HCT116 (cell line): ENCODE measurements at regions not wholly inside any gene's neighbourhood (a gene's known extent, or its start where the extent isn't known, plus 50 kb on each side); places are given as distances from the start of the nearest gene placed in this dataset.
"Not testable (repeated sequence)": the region's sequence is repeated elsewhere in the genome, so short reads cannot be mapped to it uniquely, and the experiment has no call there.

Source experiments
- ATAC-seq: fragments of 200-7000 bp; cut with Tn5 transposase; 2 replicates; pipeline ENCODE4 v1.9.1; 2020; ENCODE audit warnings: mild to moderate bottlenecking, moderate library complexity
- BruUV-seq: library from RNA; stranded (reverse); fragments of 400-500 nt; replicated peaks from 2 replicates; lab custom pipeline; 2021; lab: Mats Ljungman, UMichigan
- CTCF ChIA-PET: fragments of 300-600 bp; sonication (Branson Sonifier 250); formaldehyde crosslinking; loops from one replicate; lab custom pipeline; 2021; ENCODE audit warnings: antibody characterized with exemption; lab: Charles Lee
- POLR2A ChIA-PET: fragments of 300-600, 350-600 bp; sonication (Branson Sonifier 250); formaldehyde crosslinking; loops from one replicate; lab custom pipeline; 2021; ENCODE audit warnings: antibody characterized with exemption; lab: Charles Lee
- RAD21 ChIA-PET, 2 experiments: fragments of 300-600 bp; sonication (Branson Sonifier 250); formaldehyde crosslinking; loops; one replicate each; lab custom pipeline; 2023; ENCODE audit warnings: low total read pairs in 2 of 2; ENCODE audit not compliant: uncharacterized antibody in 2 of 2, unreplicated experiment in 2 of 2, low non-redundant PET in 1 of 2; lab: Charles Lee
- DNase-seq: peaks from one replicate; pipeline ENCODE4 v3.0.0-alpha.2; 2010; ENCODE audit warnings: low read depth, low spot score
- H2AFZ ChIP-seq: fragments of 200-600 bp; shearing (Covaris generic), sonication (generic); 2 replicates; pipeline ENCODE4 v1.6.1; 2017; ENCODE audit warnings: low read depth, mixed run types, mixed read lengths, antibody characterized with exemption, low read length; ENCODE audit not compliant: poor library complexity, severe bottlenecking
- H3K27ac ChIP-seq: 2 replicates; pipeline ENCODE4 v1.5.1; 2012; ENCODE audit warnings: low read depth, low read length
- H3K27me3 ChIP-seq: fragments of 200-600 bp; sonication (generic); 2 replicates; pipeline ENCODE4 v1.6.1; 2016; ENCODE audit warnings: mixed run types, low read length, mixed read lengths; ENCODE audit not compliant: insufficient read depth
- H3K36me3 ChIP-seq, 2 experiments: fragments of 200-500 bp in 1 of 2; fragments of 200-600 bp in 1 of 2; sonication (Bioruptor generic) in 1 of 2; sonication (generic) in 1 of 2; 2 replicates each; pipeline versions ENCODE4 v1.5.1 to v1.6.1; 2014 to 2016; ENCODE audit warnings: low read length in 2 of 2, inconsistent platforms in 1 of 2, mixed read lengths in 1 of 2, mixed run types in 1 of 2; ENCODE audit not compliant: insufficient read depth in 2 of 2, control insufficient read depth in 1 of 2
- H3K4me1 ChIP-seq, 2 experiments: fragments of 200-600 bp in 1 of 2; sonication (generic) in 1 of 2; 2 replicates each; pipeline versions ENCODE4 v1.5.1 to v1.6.1; 2012 to 2017; ENCODE audit warnings: low read length in 2 of 2, inconsistent platforms in 1 of 2, mild to moderate bottlenecking in 1 of 2, mixed read lengths in 1 of 2, mixed run types in 1 of 2, moderate library complexity in 1 of 2; ENCODE audit not compliant: insufficient read depth in 2 of 2, control insufficient read depth in 1 of 2
- H3K4me2 ChIP-seq: fragments of 200-600 bp; sonication (generic); 2 replicates; pipeline ENCODE4 v1.6.1; 2017; ENCODE audit warnings: mixed run types, low read length, mixed read lengths
- H3K4me3 ChIP-seq, 2 experiments: fragments of 200-600 bp in 1 of 2; sonication (generic) in 1 of 2; replicated peaks in 1 of 2; 2 replicates each; pipeline ENCODE4 v1.5.1; 2011 to 2016; ENCODE audit warnings: low read length in 2 of 2, control low read depth in 1 of 2, low read depth in 1 of 2, mild to moderate bottlenecking in 1 of 2, mixed read lengths in 1 of 2, mixed run types in 1 of 2
- H3K79me2 ChIP-seq: fragments of 200-600 bp; sonication (generic); 2 replicates; pipeline ENCODE4 v1.6.1; 2017; ENCODE audit warnings: mild to moderate bottlenecking, mixed run types, low read length, moderate library complexity, mixed read lengths; ENCODE audit not compliant: insufficient read depth
- H3K9ac ChIP-seq: fragments of 200-600 bp; sonication (generic); 2 replicates; pipeline ENCODE4 v1.6.1; 2016; ENCODE audit warnings: low read length, mixed read lengths
- H3K9me2 ChIP-seq: fragments of 200-600 bp; sonication (generic), shearing (Covaris generic); 2 replicates; pipeline ENCODE4 v1.6.1; 2017; ENCODE audit warnings: mixed run types, mild to moderate bottlenecking, moderate library complexity; ENCODE audit not compliant: insufficient read depth
- H3K9me3 ChIP-seq, 2 experiments: fragments of 200-500 bp in 1 of 2; fragments of 200-600 bp in 1 of 2; sonication (Bioruptor generic) in 1 of 2; sonication (generic) in 1 of 2; 2 replicates each; pipeline ENCODE4 v1.6.1; 2014 to 2017; ENCODE audit warnings: low read length in 2 of 2, mixed read lengths in 2 of 2, inconsistent platforms in 1 of 2, low read depth in 1 of 2, mild to moderate bottlenecking in 1 of 2, mixed run types in 1 of 2, moderate library complexity in 1 of 2; ENCODE audit not compliant: control insufficient read depth in 1 of 2, insufficient read depth in 1 of 2
- H4K20me1 ChIP-seq: fragments of 200-600 bp; sonication (generic), shearing (Covaris generic); 2 replicates; pipeline ENCODE4 v1.6.1; 2017; ENCODE audit warnings: mixed run types, mild to moderate bottlenecking, moderate library complexity; ENCODE audit not compliant: insufficient read depth
- CBX3 ChIP-seq: IDR thresholded peaks from 2 replicates; pipeline ENCODE4 v1.6.1; 2012; ENCODE audit warnings: low read depth
- CEBPB ChIP-seq: IDR thresholded peaks from 2 replicates; pipeline ENCODE4 v1.6.1; 2012; ENCODE audit warnings: low read depth
- ELF1 ChIP-seq: IDR thresholded peaks from 2 replicates; pipeline ENCODE4 v1.6.1; 2012; ENCODE audit warnings: low read depth, borderline replicate concordance
- EZH2phosphoT487 ChIP-seq: fragments of 200-600 bp; IDR thresholded peaks from 2 replicates; pipeline ENCODE4 v1.6.1; 2018; ENCODE audit warnings: antibody characterized with exemption, borderline replicate concordance
- JUND ChIP-seq: IDR thresholded peaks from 2 replicates; pipeline ENCODE4 v1.6.1; 2012
- POLR2A ChIP-seq: IDR thresholded peaks from 2 replicates; pipeline ENCODE4 v1.7.0; 2011; ENCODE audit warnings: borderline replicate concordance; ENCODE audit not compliant: insufficient read depth, insufficient read length; ENCODE audit errors: extremely low read depth
- POLR2AphosphoS5 ChIP-seq: IDR thresholded peaks from 2 replicates; pipeline ENCODE4 v1.6.1; 2011; ENCODE audit warnings: mild to moderate bottlenecking, low read depth, low read length, moderate library complexity
- RAD21 ChIP-seq: IDR thresholded peaks from 2 replicates; pipeline ENCODE4 v1.6.1; 2012; ENCODE audit warnings: low read depth, mild to moderate bottlenecking
- SIN3A ChIP-seq: IDR thresholded peaks from 2 replicates; pipeline ENCODE4 v1.6.1; 2012; ENCODE audit warnings: low read depth
- SP1 ChIP-seq: IDR thresholded peaks from 2 replicates; pipeline ENCODE4 v1.6.1; 2012; ENCODE audit warnings: low read depth
- TCF7L2 ChIP-seq: IDR thresholded peaks from 2 replicates; pipeline ENCODE4 v1.7.0; 2011; ENCODE audit warnings: borderline replicate concordance, inconsistent platforms; ENCODE audit not compliant: insufficient read depth, insufficient read length; ENCODE audit errors: extremely low read depth
- YY1 ChIP-seq: IDR thresholded peaks from 2 replicates; pipeline ENCODE4 v1.6.1; 2011; ENCODE audit warnings: low read length, low read depth, moderate library complexity, mild to moderate bottlenecking; ENCODE audit not compliant: insufficient replicate concordance; ENCODE audit errors: extremely low read depth
- ZFX ChIP-seq: fragments of 450-650 bp; IDR thresholded peaks from 2 replicates; pipeline ENCODE4 v1.6.1; 2017
- intact Hi-C: fragments of 100-400 bp; cut with micrococcal nuclease; formaldehyde crosslinking; loops from 2 replicates; pipeline ENCODE4 v1.10.0; 2022
- TF ChIP-seq, protein P1 (sequence below): IDR thresholded peaks from 2 replicates; pipeline ENCODE4 v1.6.1; 2011; ENCODE audit warnings: mild to moderate bottlenecking, low read length, moderate library complexity; ENCODE audit not compliant: insufficient replicate concordance; ENCODE audit errors: extremely low read depth
- TF ChIP-seq, protein P2 (sequence below), 3 experiments: fragments of 200-600 bp in 1 of 3; sonication (generic) in 1 of 3; IDR thresholded peaks in 2 of 3; conservative IDR thresholded peaks in 1 of 3; 2 replicates each; pipeline ENCODE4 v1.5.1; 2012 to 2017; ENCODE audit warnings: low read depth in 2 of 3, low read length in 2 of 3, antibody characterized with exemption in 1 of 3, borderline replicate concordance in 1 of 3, control low read depth in 1 of 3, mild to moderate bottlenecking in 1 of 3, mixed read lengths in 1 of 3, mixed run types in 1 of 3, moderate library complexity in 1 of 3; ENCODE audit not compliant: insufficient read depth in 1 of 3
- TF ChIP-seq, protein P3 (sequence below): IDR thresholded peaks from 2 replicates; pipeline ENCODE4 v1.6.1; 2012
- TF ChIP-seq, protein P4 (sequence below): IDR thresholded peaks from 2 replicates; pipeline ENCODE4 v1.6.1; 2012

DNA sequence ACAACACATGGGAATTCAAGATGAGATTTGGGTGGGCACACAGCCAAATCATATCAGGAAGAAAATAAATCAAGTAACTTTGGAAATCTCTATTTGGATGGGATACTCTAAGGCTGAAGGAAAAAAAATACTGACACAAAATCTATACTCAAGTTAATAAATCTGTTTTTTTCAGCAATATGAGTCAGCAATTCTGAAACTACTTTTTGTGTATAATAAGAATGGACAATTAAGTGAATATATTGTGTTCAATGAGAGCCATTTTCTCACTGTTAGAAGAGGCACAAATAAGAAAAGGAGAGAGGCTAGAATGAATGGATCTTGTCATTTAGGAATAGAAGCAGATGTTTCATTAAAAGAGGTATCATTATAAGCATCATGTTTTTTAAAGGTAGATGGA, 651.0 kb downstream of the TAF11L14 start (continued):
- TF ChIP-seq, protein P1, sequence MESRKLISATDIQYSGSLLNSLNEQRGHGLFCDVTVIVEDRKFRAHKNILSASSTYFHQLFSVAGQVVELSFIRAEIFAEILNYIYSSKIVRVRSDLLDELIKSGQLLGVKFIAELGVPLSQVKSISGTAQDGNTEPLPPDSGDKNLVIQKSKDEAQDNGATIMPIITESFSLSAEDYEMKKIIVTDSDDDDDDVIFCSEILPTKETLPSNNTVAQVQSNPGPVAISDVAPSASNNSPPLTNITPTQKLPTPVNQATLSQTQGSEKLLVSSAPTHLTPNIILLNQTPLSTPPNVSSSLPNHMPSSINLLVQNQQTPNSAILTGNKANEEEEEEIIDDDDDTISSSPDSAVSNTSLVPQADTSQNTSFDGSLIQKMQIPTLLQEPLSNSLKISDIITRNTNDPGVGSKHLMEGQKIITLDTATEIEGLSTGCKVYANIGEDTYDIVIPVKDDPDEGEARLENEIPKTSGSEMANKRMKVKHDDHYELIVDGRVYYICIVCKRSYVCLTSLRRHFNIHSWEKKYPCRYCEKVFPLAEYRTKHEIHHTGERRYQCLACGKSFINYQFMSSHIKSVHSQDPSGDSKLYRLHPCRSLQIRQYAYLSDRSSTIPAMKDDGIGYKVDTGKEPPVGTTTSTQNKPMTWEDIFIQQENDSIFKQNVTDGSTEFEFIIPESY: no peak
- TF ChIP-seq SP1: no peak
- no peak for TF ChIP-seq SIN3A
- TF ChIP-seq YY1: no peak
- no peak for TF ChIP-seq CBX3
- TF ChIP-seq JUND: no peak
- no peak for TF ChIP-seq RAD21
- TF ChIP-seq CEBPB: no peak
- no peak for TF ChIP-seq TCF7L2
- TF ChIP-seq, protein P2, sequence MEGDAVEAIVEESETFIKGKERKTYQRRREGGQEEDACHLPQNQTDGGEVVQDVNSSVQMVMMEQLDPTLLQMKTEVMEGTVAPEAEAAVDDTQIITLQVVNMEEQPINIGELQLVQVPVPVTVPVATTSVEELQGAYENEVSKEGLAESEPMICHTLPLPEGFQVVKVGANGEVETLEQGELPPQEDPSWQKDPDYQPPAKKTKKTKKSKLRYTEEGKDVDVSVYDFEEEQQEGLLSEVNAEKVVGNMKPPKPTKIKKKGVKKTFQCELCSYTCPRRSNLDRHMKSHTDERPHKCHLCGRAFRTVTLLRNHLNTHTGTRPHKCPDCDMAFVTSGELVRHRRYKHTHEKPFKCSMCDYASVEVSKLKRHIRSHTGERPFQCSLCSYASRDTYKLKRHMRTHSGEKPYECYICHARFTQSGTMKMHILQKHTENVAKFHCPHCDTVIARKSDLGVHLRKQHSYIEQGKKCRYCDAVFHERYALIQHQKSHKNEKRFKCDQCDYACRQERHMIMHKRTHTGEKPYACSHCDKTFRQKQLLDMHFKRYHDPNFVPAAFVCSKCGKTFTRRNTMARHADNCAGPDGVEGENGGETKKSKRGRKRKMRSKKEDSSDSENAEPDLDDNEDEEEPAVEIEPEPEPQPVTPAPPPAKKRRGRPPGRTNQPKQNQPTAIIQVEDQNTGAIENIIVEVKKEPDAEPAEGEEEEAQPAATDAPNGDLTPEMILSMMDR (IDR thresholded peaks at IDR 0.05 in 2 of 3, conservative IDR thresholded peaks at IDR 0.05 in 1 of 3; ENCODE audit: borderline replicate concordance in 1 of 3, insufficient read depth in 1 of 3, low read depth in 2 of 3, low read length in 2 of 3): no peak
- TF ChIP-seq, protein P3, sequence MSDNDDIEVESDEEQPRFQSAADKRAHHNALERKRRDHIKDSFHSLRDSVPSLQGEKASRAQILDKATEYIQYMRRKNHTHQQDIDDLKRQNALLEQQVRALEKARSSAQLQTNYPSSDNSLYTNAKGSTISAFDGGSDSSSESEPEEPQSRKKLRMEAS: no peak

- DNase-seq (no peak), ATAC-seq (no peak)
- H3K27ac ChIP-seq: no peak overlapping the region
- ChIA-PET CTCF (no interaction called here), RAD21 (no interaction called here), POLR2A (no interaction called here)
- TF ChIP-seq POLR2A (no peak), ELF1 (no peak), EZH2phosphoT487 (no peak), POLR2AphosphoS5 (no peak), ZFX (no peak)
- TF ChIP-seq, protein P4, sequence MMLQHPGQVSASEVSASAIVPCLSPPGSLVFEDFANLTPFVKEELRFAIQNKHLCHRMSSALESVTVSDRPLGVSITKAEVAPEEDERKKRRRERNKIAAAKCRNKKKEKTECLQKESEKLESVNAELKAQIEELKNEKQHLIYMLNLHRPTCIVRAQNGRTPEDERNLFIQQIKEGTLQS: no peak
- TF ChIP-seq, protein P3: no peak
- H3K9ac ChIP-seq: no peak overlapping the region
- H3K79me2 ChIP-seq: no peaks in the 10 kb centered on the region
- H3K4me2 ChIP-seq: no peak overlapping the region
- H2AFZ ChIP-seq: no peak overlapping the region
- no peaks in the 10 kb centered on the region for H4K20me1 ChIP-seq
- H3K27me3 ChIP-seq: no peaks in the 10 kb centered on the region
- no peaks in the 10 kb centered on the region for H3K36me3 ChIP-seq
- no peaks in the 10 kb centered on the region for H3K9me2 ChIP-seq
- no peaks in the 10 kb centered on the region for H3K4me1 ChIP-seq
- no peak overlapping the region for H3K4me3 ChIP-seq
- intact Hi-C loops: no loop called here
- no TSS peak for BruUV-seq
- peaks cover 0 to 23% of the 10 kb centered on the region in 2 experiments; a peak in 2 of 4 replicates for H3K9me3 ChIP-seq
These were observed 657.9 kb downstream of the TAF11L14 start for GRCh38 chr5:18292146-18292545.

DNA sequence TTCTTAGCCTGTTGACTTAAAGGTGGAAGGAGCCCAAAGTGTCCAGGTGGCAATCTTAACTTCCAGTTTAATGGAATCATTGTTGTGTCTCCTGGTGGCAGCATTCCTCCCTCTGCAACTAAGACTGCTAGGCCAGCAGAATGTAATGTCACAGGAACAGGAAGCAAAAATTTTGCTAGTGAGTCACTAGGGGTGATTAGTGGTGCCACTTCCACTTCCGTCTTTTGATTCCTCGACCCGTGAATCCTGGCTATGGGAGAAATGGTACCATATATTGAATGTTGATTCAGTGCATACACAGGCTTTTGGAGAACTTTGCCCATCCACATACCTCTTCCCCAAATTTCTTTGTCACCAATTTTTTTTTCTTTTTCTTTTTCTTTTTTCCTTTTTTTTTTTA, 661.4 kb downstream of the TAF11L14 start:
- H3K27me3 ChIP-seq, RAD21 ChIA-PET, H3K27ac ChIP-seq, H2AFZ ChIP-seq, H3K4me1 ChIP-seq, H3K79me2 ChIP-seq, POLR2A ChIA-PET, H3K36me3 ChIP-seq, CTCF ChIA-PET, H3K9ac ChIP-seq, DNase-seq, H3K4me3 ChIP-seq, H3K4me2 ChIP-seq, H3K9me3 ChIP-seq, ATAC-seq, H3K9me2 ChIP-seq, H4K20me1 ChIP-seq, intact Hi-C loops, BruUV-seq: not testable (repeated sequence)
